ENCODE measurements at regions not wholly inside any gene's neighbourhood (a gene's known extent, or its start where the extent isn't known, plus 50 kb on each side); places are given as distances from the start of the nearest gene placed in this dataset.

DNA sequence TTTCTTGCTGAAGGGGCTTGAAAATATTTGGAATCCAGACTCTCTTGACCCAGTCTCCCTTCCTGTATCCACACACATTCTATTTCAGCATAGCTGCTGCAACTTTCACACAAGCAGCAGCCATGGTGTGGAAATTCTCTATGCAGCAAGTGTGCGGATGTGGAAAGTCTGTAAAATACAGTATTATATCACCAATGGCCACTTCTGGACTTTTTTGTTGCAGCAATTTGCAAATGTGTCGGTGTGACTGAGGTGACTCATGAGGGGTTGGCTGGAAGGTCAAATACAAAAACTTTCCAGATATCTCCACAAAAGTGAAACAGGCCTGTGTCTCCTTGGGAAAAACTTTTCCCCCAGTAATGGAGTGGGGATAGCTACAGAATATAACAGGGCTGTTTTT lies 299.3 kb upstream of the GYPC start:
- DNase-seq, result no peak

DNA sequence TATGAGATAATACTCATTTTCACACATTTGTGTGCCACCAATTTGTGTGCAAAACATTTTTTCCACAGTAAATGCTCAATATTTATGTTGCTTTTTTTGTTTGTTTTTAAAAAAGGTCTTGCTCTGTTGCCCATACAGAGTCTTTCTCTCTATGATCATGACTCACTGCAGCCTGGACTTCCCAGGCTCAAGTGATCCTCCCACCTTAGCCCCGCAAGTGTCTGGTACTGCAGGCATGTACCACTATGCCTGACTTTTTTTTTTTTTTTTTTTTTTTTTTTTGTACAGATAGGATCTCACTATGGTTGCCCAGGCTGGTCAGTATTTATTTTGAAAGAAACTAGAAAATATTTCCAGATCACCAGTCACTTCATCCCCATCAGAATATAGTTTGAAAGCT lies 297.8 kb upstream of the GYPC start:
- no peak for DNase-seq

DNA sequence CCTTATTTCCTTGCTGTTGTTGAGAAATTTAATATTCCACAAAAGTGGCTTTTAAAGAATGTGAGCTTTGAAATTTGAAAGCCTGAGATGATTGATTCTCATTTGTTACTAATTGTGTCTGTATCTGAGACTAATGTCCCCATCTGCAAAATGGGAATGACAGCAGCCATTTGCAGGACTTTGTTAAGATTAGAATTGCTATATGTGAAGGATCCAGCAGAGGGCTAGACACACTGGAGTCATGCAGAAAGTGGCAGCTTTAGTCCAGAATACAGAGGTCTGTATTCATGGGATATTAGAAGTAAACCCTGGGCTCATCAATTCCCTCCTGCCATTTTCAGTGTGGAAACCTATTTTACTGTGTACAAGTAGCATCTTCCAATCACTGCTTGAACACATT lies 296.5 kb upstream of the GYPC start:
- peak; percentile 41 for DNase-seq

DNA sequence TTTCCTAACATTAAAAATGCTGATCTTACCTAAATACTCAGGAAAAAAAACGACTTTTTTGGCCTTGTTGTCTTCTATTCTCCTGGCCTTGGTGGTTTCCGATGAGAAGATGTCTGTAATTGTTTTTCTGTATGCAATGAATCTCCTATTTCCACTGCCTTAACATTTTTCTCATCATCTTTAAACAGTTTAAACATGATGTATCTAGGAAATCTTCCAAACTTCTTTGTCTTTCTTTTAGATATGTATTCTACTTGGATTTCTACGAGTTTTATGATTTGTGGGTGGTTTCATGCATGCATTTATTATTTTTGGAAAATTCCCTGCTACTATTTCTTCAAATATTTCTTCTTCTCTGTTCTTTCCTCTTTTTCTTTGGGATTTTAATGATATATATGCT lies 288.6 kb upstream of the GYPC start:
- DNase-seq, result peak; percentile 6

DNA sequence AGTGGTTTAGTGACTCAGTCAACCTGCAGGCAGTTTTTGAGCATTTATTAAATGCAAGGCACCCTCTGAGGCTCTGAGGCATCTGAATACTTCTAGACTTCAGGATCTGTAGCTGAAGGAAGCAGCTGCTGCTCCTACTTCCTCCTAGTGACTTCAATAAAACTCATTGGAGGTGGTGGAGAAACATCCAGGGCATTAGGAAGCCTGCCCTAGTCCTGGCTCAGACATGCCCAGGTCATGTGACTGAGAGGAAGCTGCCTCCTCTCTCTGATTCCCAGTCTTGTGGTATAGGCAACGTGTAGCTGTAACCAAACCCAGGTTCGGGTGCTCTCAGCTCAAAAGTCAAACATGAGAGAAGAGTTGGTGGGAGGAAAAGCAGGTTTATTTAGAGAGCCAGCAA lies 287.2 kb upstream of the GYPC start:
- DNase-seq, result no peak

GRCh38 chr2:126370201-126370600 lies 285.8 kb upstream of the GYPC start:
- peak; percentile 49 for DNase-seq

DNA sequence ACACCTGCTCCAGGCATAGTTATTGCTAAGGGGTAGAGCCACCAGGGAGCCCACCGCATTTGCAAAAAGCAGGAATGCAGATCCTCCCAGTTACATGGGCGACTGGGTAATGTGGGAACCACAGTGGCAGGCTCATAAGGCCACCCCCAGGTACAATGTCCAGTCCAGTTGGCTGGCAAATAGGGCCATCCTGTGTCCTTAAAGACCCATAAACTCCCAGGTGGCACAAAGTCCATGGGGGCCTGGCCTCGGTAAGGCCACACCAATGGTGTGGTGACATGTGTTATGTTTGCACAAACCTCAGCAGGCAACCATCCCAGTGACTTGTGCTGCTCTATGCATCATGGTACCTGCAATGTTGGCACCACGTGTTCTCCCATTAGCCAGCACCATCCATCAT lies 283.6 kb upstream of the GYPC start:
- no peak for DNase-seq

DNA sequence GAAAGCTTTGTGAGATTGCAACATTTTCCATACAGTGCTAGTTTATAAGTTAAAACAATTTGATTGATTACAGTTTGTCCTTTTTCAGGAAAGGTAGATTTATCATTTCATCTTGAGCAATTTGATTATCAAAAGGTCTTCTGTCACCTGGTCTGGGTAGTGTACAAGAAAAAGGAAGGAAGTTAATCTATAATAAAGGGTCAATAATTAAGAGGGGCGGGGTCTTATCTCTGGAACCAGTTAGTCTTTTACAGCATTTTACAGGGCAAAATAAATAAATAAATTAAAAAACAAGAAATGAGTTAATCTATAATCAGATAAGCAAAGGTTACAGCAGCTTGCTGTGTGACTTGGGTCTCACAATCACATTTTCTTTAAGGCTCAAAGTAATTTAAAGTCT lies 277.8 kb upstream of the GYPC start:
- no peak for DNase-seq

GRCh38 chr2:126381091-126381490 lies 274.9 kb upstream of the GYPC start:
- peak; percentile 25 for DNase-seq

DNA sequence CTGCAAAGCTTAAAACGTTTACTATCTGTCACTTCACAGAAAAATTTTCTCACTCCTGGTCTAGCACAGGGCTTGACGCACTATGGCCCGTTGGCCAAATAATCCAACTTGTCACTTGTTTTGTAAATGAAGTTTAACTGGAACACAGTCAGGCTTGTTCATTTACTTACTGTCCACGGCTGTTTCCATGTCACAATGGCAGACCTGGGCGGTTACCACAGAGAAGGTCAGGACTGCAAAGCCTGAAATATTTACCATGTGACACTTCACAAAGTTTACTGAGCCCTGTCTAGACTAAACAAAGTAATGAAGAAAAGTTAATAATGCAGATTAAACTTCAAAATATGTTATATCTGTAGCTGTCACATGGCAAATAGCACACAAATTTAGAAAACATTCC lies 273.0 kb upstream of the GYPC start:
- no peak for DNase-seq

DNA sequence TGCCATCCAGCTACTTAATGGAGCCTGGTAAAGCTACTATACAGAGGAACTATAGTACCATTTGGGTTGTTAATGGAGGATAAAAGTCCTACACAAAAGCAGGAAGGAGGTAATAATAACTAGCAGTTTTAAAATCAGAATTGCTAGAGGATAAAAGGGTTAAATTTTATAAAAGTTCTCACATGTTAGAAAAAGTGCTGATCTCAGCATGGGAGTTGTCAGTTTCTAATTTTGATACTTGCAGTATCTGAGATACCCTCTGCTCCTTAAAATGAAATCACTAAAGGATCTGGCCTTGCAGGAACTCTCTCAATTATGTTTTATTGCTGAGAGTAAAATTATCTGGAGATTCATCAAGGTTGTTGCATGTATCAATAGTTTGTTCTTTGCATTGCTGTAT lies 272.2 kb upstream of the GYPC start:
- DNase-seq, result no peak

DNA sequence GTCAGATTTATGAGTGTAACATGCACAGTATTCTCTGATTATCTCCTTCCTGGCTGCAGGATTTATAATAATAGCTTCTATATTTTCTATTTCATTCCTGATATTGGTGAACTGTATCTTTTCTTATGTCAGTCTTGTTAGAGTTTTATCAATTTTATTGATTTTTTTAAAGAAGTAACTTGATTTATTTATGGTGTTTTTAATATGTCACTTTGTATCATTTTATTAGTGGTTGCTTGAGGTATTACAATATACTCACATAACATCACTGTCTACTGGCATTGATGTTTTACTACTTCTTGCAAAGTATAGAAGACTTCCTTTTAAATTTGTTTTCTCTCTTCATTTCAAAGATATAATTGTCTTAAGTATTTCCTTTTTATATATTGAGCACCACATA lies 270.5 kb upstream of the GYPC start:
- DNase-seq, result no peak

GRCh38 chr2:126385983-126386382 lies 270.0 kb upstream of the GYPC start:
- no peak for DNase-seq

GRCh38 chr2:126389446-126389845 lies 266.5 kb upstream of the GYPC start:
- no peak for DNase-seq

DNA sequence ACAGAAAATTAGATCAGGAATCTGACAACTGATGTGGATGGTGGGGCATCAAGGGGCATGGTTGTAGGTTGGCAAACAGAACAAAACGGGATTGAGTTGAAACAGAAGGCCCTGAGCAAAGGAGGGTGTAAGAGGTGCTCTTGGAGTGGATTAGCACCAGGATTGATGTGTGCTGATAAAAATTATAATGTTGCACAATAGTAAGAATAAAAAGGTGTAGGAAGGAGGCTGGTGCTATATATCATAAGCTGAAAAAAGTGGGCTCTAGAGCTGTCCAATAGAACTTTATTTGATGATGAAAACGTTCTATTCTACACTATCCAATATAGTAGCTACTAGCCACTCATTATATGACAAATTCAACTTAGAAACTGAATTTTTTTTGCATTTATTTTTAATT lies 263.1 kb upstream of the GYPC start:
- no peak for DNase-seq

DNA sequence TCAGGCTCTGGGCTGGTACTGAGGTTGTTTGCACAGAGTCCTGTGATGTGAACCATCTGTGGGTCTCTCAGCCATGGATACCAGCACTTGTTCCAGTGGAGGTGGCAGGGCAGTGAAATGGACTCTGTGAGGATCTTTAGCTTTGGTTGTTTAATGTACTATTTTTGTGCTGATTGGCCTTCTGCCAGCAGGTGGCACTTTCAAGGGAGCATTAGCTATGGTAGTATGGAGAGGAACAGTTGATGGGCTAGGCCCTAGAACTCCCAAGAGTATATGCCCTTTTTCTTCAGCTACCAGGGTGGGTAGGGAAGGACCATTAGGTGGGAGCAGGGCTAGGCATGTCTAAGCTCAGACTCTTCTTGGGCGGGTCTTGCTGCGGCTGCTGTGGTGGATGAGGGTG lies 257.0 kb upstream of the GYPC start:
- no peak for DNase-seq

DNA sequence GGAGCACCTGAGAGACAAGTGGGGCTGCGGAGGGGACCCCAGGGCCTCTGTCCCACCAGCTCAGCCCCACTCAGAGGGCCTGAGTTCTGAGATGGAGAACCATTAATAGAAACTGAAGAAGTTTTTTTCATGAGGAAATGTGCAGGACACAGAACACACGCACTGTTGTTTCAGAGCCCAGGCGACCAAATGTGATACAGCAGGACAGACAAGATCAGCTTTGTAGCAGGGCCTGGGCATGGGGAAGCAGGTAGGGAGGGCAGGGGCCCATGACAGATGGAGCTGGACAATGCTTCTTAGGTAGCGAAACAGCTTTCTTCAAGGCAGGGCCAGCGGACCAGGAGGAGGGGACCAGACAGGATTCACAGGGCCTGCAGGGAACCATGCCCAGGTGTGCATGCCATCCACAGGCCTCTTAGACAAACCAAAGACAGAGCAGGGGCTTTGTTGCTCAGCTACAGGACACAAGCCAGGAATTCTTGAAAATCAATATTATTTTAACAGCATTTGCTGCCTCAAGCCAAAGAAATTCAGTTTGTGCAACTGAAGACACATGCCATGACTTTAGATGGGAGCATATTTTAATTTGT lies 252.8 kb upstream of the GYPC start:
- DNase-seq, result no peak

- no peak for DNase-seq
These were observed 249.7 kb upstream of the GYPC start for GRCh38 chr2:126406267-126406666.

DNA sequence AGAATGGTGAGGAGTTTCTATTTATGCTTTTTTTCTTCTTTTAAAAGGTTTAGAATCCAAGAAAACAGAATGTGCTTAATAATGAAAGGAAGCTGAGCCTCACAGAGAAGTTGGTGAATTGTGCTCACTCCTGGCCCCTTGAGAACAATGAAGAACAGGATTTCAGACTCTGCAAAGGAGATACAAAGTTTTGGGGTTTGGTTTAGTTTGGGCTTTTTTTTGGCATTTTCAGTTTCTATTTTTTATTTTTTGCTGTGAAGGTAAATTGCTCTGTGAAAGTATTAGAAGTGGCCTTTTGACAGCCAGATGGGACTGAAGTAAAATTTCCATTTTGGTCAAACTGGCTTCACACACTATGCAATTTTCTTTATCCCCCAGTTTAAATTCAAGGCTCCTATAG lies 247.3 kb upstream of the GYPC start:
- DNase-seq, result no peak

GRCh38 chr2:126409850-126410249 lies 246.1 kb upstream of the GYPC start:
- DNase-seq, result no peak

DNA sequence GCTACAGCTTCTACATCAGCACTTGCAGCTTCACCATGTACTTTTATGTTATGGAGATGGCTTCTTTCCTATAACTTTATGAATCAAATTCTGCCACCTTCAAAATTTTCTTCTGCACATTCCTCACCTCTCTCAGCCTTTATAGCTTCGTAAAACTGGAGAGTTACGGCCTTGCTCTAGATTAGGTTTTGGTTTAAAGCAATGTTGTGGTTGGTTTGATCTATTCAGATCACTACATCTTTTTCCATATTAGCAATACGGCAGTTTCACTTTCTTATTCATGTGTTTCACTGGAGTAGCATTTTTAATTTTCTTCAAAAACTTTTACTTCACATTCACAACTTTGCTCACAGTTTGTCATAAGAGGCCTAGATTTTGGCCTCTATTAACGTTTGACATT lies 242.9 kb upstream of the GYPC start:
- DNase-seq, result no peak

GRCh38 chr2:126419403-126419802 lies 236.6 kb upstream of the GYPC start:
- no peak for DNase-seq

GRCh38 chr2:126425943-126426342 lies 230.0 kb upstream of the GYPC start:
- no peak for DNase-seq

DNA sequence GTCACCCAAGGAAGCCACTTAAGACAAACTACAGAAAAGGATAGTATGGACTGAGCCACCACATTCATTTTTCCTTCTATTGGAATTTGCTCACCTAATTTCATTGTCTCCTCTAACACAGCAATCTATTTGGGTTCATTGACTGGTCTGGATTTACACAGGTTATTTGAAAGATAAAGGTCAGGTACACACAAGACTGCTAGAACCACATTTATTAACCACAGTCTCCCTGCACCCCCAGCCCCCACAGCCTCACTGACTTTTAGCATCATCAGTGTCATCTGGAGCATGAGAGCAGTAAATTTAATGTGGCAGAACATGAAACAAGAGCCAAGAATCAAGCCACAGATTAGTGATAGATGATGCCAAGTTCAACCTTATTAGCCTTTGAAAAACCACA lies 226.9 kb upstream of the GYPC start:
- DNase-seq, result no peak

DNA sequence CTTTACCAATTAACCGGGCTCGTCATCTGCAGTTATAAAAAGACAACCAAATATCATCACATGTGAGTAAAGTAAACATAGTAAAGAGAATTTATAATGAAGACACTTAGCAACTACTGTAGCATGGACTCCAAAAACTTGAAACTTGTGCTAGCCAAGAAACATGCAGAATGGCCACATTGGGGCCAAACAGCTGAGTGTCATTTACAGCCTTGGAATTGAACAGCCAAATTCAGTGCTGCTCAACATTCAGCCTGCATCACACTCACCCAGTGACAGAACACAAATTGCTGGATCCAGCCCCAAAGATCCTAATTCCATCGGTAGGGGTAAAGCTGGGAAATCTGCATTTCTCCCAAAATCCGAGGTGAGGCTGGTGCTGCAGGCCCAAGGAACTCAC lies 224.8 kb upstream of the GYPC start:
- no peak for DNase-seq

GRCh38 chr2:126436411-126436810 lies 219.5 kb upstream of the GYPC start:
- no peak for DNase-seq
